SK-N-SH (cell line): ENCODE measurements at regions not wholly inside any gene's neighbourhood (a gene's known extent, or its start where the extent isn't known, plus 50 kb on each side); places are given as distances from the start of the nearest gene placed in this dataset.

Experiments used
- CHD2 ChIP-seq: fragments of 150-350 bp; IDR thresholded peaks from 2 replicates; pipeline ENCODE4 v1.6.1; 2018; ENCODE audit warnings: low read length; ENCODE audit not compliant: partially characterized antibody
- CTCF ChIP-seq: fragments of 200-600 bp; sonication (generic); IDR thresholded peaks from 2 replicates; pipeline ENCODE4 v1.6.1; 2017; ENCODE audit warnings: antibody characterized with exemption, mild to moderate bottlenecking, moderate library complexity
- ELF1 ChIP-seq: IDR thresholded peaks from 2 replicates; pipeline ENCODE4 v1.4.0; 2012
- POLR2AphosphoS5 ChIP-seq: IDR thresholded peaks from 2 replicates; pipeline ENCODE4 v1.6.1; 2012; ENCODE audit warnings: low read depth, low read length
- TCF12 ChIP-seq: IDR thresholded peaks from 2 replicates; pipeline ENCODE4 v1.4.0; 2012

- TF ChIP-seq CTCF = no peak
- TF ChIP-seq TCF12 = no peak
- no peak for TF ChIP-seq ELF1
- no peak for TF ChIP-seq POLR2AphosphoS5
- TF ChIP-seq CHD2 = no peak
These were observed 1650.9 kb upstream of the SEL1L start for GRCh38 chr14:83184531-83184930.
